ENCODE measurements at regions not wholly inside any gene's neighbourhood (a gene's known extent, or its start where the extent isn't known, plus 50 kb on each side); places are given as distances from the start of the nearest gene placed in this dataset.
"Not testable (repeated sequence)": the region's sequence is repeated elsewhere in the genome, so short reads cannot be mapped to it uniquely, and the experiment has no call there.

DNA sequence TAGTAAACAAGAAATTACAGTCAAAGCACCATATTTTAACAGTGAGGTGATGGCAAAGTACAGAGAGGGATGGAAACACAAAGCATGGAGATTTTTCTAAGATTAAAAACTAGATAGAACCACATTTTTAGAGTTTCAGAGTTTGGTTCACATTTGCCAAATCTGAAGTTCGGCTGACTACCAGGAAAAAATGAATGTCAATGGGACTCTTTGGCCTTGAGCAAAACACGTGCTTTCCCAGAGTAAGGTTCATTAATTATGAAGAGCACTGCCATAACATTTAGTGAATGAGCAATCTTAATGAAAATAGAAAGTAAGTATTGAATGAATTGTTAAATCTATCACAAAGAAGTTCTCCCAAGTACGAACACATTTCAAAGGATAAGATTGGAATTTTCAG, 571.2 kb upstream of the VRK2 start:
- no peak overlapping the region for H3K4me3 ChIP-seq
- H3K27ac ChIP-seq: no peak overlapping the region
- H3K27me3 ChIP-seq: no peaks in the 10 kb centered on the region
- TF ChIP-seq EP300 (IDR thresholded peaks at IDR 0.05) (no peak), POLR2A (IDR thresholded peaks at IDR 0.05) (no peak), CTCF (IDR thresholded peaks at IDR 0.05) (no peak)
- no peaks in the 10 kb centered on the region for H3K9me3 ChIP-seq
- intact Hi-C loops (cut with DNase I): no loop called here
- no peaks in the 10 kb centered on the region for H3K36me3 ChIP-seq
- H3K4me1 ChIP-seq (ENCODE audit: insufficient read depth): no peaks in the 10 kb centered on the region
- 33 to 54% (median 38%) methylated on average over 3 of the region's 3 CpGs for WGBS, 3 donors
- DNase-seq: no peak

- intact Hi-C loops (cut with DNase I): no loop called here
- no peak for DNase-seq
- TF ChIP-seq CTCF (IDR thresholded peaks at IDR 0.05): no peak
- Histone ChIP-seq H3K9me3 (no peaks in the 10 kb centered on the region), H3K36me3 (no peaks in the 10 kb centered on the region), H3K4me1 (ENCODE audit: insufficient read depth) (no peaks in the 10 kb centered on the region), H3K4me3 (no peak overlapping the region), H3K27me3 (no peaks in the 10 kb centered on the region), H3K27ac (no peak overlapping the region)
- 94 to 95% (median 95%) methylated on average over 1 of the region's 1 CpG for WGBS, 3 donors
Measured at GRCh38 chr2:57479981-57480380, 566.6 kb upstream of the VRK2 start.

DNA sequence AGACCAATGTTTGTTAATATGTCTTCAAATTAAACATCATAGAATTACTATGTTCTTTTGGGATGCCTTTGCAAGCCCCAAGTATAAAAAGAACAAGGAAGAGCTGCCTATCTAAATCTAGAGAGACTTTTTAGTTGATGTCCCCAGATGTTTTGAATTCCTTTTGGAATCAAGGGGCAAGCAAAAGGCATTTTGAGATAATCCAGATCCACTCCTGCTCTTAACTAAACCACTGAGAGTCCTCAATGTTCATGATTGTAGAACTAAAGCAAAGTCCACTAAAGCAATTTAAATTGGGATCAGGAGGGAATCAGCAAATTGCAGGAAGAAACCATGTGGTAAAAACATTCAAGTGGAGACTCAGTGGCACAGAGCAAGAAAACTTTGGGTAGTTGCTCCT, 558.5 kb upstream of the VRK2 start:
- H3K4me3 ChIP-seq: no peak overlapping the region
- intact Hi-C loops (cut with DNase I): no loop called here
- H3K27me3 ChIP-seq: no peaks in the 10 kb centered on the region
- no peaks in the 10 kb centered on the region for H3K9me3 ChIP-seq
- H3K4me1 ChIP-seq (ENCODE audit: insufficient read depth): no peaks in the 10 kb centered on the region
- TF ChIP-seq EP300 (IDR thresholded peaks at IDR 0.05): no peak
- no peak for DNase-seq
- H3K27ac ChIP-seq: no peak overlapping the region
- no peaks in the 10 kb centered on the region for H3K36me3 ChIP-seq

DNA sequence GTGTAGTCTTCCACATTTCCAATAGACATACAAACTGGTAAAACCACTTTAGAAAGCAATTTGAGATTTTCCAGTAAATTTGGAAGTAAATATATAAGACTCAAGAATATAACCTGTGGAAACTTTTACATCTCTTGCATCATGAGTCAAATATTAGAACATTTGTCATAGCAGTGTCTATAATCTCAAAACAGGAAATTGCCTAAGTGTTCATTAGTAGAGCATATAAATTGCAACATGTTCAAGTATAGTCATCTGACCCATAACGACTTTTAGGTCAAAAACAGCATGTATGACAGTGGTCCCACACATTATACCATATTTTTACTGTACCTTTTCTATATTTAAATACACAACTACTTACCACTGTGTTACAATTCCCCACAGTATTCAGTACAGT, 555.9 kb upstream of the VRK2 start:
- Histone ChIP-seq H3K27ac (no peak overlapping the region), H3K4me1 (ENCODE audit: insufficient read depth) (no peaks in the 10 kb centered on the region), H3K36me3 (no peaks in the 10 kb centered on the region), H3K9me3 (no peaks in the 10 kb centered on the region), H3K27me3 (no peaks in the 10 kb centered on the region), H3K4me3 (no peak overlapping the region)
- no peak for TF ChIP-seq CTCF (IDR thresholded peaks at IDR 0.05)
- DNase-seq: no peak
- intact Hi-C loops (cut with DNase I): no loop called here
- 82 to 88% (median 85%) methylated on average over 1 of the region's 1 CpG for WGBS, 3 donors

GRCh38 chr2:57491213-57491612, 555.4 kb upstream of the VRK2 start:
- H3K4me3 ChIP-seq: no peak overlapping the region
- 89 to 90% (median 90%) methylated on average over 3 of the region's 3 CpGs for WGBS, 3 donors
- TF ChIP-seq CTCF (IDR thresholded peaks at IDR 0.05) (no peak), EP300 (IDR thresholded peaks at IDR 0.05) (no peak), POLR2A (IDR thresholded peaks at IDR 0.05) (no peak)

DNA sequence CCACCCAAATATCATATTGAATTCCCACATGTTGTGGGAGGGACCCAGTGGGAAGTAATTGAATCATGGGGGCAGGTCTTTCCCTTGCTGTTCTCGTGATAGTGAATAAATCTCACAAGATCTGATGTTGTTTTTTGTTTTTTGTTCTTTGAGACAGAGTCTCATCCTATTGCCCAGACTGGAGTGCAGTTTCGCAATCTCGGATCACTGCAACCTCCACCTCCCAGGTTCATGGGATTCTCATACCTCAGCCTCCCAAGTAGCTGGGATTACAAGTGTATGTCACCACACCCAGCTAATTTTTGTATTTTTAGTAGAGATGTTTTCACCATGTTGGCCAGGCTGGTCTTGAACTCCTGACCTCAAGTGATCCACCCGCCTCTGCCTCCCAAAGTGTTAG, 552.6 kb upstream of the VRK2 start:
- H3K36me3 ChIP-seq; H3K9me3 ChIP-seq; H3K27ac ChIP-seq; H3K27me3 ChIP-seq; intact Hi-C loops (cut with DNase I); H3K4me1 ChIP-seq (ENCODE audit: insufficient read depth); DNase-seq; H3K4me3 ChIP-seq: not testable (repeated sequence)
- 81 to 83% (median 83%) methylated on average over 4 of the region's 4 CpGs for WGBS, 3 donors

More at GRCh38 chr2:57491213-57491612, 555.4 kb upstream of the VRK2 start:
- no peaks in the 10 kb centered on the region for H3K9me3 ChIP-seq
- intact Hi-C loops (cut with DNase I): no loop called here
- H3K36me3 ChIP-seq: no peaks in the 10 kb centered on the region
- DNase-seq: no peak
- H3K4me1 ChIP-seq (ENCODE audit: insufficient read depth): no peaks in the 10 kb centered on the region
- H3K27ac ChIP-seq: no peak overlapping the region
- no peaks in the 10 kb centered on the region for H3K27me3 ChIP-seq

All from ovary (tissue), 7 donors.